Fibroblast of villous mesenchyme (primary cell): ENCODE measurements at regions not wholly inside any gene's neighbourhood (a gene's known extent, or its start where the extent isn't known, plus 50 kb on each side); places are given as distances from the start of the nearest gene placed in this dataset.

Source experiments
- DNase-seq: peaks from one replicate; pipeline ENCODE4 v3.0.0-alpha.2; 2010; ENCODE audit warnings: low read depth
- H3K4me3 ChIP-seq: 2 replicates; pipeline ENCODE4 v1.5.1; 2011; ENCODE audit warnings: low read depth, mild to moderate bottlenecking, low read length
- CTCF ChIP-seq: IDR thresholded peaks from 2 replicates; pipeline ENCODE4 v1.5.1; 2012; ENCODE audit warnings: low read depth, mild to moderate bottlenecking, low read length; ENCODE audit not compliant: insufficient read depth

- H3K4me3 ChIP-seq, result no peak overlapping the region
- DNase-seq, result no peak
- no peak for TF ChIP-seq CTCF
Measured at GRCh38 chr19:34051255-34051654, 121.0 kb upstream of the LSM14A start.

- no peak overlapping the region for H3K4me3 ChIP-seq
- no peak for TF ChIP-seq CTCF
- no peak for DNase-seq
Measured at GRCh38 chr19:34057155-34057554, 115.1 kb upstream of the LSM14A start.

DNA sequence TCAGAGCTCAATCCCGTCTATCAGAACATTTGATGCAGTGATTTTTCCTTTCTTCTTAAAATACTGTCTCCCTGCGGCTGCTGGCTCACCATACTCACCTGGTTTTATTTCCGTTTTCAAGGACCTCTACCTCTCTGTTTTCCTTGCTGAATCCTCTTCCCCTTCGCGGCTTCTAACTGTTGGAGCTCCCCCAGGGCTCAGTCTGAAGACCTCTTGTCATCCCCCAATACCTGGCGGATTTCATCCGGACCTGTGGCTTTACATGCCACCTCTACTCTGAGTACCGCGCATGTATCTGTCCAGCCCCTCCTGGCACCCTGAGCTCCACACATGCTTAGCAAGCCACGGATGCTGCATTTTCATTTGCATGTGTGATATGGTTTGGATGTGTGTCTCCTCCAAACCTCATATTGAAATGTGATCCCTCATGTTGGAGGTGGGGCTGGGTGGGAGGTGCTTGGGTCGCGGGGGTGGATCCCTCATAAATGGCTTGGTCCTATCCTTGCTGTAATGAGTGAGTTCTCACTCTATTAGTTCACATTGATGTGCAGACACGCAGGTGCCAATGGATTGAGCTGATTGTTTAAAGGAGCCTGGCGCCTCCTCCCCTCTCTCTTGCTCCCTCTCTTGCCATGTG, 106.2 kb upstream of the LSM14A start:
- TF ChIP-seq CTCF, result no peak
- DNase-seq, result no peak
- H3K4me3 ChIP-seq, result no peak overlapping the region

GRCh38 chr19:34067861-34068271, 104.4 kb upstream of the LSM14A start:
- TF ChIP-seq CTCF, result no peak

GRCh38 chr19:34075661-34076091, 96.6 kb upstream of the LSM14A start:
- H3K4me3 ChIP-seq, result no peak overlapping the region
- TF ChIP-seq CTCF, result no peak
- DNase-seq, result peak; percentile 0

More at GRCh38 chr19:34067861-34068271, 104.4 kb upstream of the LSM14A start:
- no peak overlapping the region for H3K4me3 ChIP-seq
- no peak for DNase-seq

- H3K4me3 ChIP-seq, result no peak overlapping the region
- TF ChIP-seq CTCF, result no peak
- peak; percentile 72 for DNase-seq
Measured at GRCh38 chr19:34082289-34083077, 89.8 kb upstream of the LSM14A start.
